ENCODE measurements at regions not wholly inside any gene's neighbourhood (a gene's known extent, or its start where the extent isn't known, plus 50 kb on each side); places are given as distances from the start of the nearest gene placed in this dataset.
"Not testable (repeated sequence)": the region's sequence is repeated elsewhere in the genome, so short reads cannot be mapped to it uniquely, and the experiment has no call there.

- no peak for DNase-seq
Measured at GRCh38 chr6:76837564-76837963, 625.7 kb downstream of the HTR1B start.

DNA sequence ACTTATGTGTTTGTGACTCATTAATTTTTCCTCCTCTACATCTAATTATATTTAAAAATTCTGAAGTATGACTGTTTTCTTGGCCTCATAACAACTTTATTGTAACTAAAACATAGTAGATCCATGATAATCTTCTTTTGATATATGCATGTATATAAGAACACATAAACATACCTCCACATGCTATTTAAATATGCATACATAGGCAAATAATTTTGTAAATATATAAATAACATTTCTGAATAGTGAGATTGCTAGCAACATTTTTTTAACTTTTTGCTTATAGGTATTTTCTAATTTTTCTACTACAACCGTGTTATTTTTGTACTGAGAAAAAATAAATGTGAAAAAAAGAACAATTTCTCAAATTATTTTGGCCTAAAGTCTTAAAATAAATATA is 627.6 kb downstream of the HTR1B start:
- DNase-seq: no peak

GRCh38 chr6:76835293-76835692 is 628.0 kb downstream of the HTR1B start:
- no peak for DNase-seq

DNA sequence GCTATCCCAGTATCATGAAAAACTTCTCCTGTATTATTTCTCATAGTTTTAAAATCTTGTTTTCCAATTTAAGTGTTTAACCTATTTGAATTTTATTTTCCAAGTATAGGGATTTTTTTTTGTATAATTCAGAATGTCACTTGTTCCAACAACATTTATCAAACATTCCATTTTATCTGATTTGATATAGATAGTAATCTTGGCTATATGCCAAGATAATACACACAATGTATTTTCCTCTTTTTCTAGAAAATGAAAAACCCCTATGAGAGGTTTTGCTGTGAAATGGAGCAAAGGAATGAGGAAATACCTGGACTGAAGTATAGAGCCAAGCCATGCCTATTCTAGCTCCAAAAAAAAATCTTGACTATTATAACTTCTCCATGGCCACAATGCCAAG is 628.9 kb downstream of the HTR1B start:
- no peak for DNase-seq

DNA sequence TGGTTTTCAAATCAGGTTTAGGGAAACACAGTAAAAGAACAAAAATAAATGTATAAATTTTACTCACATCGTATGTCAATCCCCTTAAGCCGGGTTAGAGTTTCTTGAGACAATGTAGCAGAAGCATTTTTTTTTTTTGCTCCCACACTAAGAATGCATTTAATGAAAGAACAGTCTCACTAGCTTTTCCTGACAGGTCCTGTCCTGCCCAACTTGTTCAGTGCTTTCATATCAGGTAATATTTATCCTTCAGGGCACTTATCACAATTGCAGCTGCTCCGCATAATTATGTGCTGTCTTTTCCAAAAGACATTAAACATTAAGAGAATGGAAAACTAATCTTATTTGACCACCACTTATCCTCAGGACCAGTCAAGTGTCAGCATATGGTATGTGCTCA is 632.0 kb downstream of the HTR1B start:
- no peak for DNase-seq

DNA sequence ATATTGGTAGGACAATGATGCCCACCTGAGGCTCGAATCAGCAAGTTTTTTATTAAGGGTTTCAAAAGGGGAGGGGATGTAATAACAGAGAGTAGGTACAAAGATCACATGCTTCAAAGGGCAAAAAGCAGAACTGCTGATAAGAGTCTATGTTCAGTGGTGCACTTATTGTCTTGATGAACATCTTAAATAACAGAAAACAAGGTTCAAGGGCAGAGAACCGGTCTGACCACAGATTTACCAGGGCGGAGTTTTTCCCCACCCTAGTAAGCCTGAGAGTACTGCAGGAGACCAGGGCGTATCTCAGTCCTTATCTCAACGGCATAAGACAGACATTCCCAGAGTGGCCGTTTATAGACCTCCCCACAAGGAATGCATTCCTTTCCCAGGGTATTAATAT is 639.7 kb downstream of the HTR1B start:
- DNase-seq: not testable (repeated sequence)

DNA sequence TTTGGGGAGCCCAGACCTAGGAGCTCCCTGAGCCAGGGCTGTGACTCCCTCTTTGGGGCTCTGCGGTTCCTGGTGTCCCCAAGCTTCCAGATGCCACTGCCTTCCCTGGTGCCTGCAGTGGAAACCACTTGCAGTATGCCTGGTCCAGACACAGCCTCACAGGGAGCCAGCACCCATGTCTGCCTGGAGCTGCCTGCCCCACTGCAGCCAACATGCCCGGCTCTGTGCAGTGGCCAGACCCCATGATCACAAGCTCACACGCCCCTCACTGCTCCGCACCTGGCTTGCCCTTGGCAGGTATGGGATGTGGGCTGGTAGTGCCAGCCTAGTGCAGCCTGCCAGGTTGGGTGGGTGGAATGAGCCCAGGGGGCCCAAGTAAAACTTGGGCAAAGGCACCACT is 644.8 kb downstream of the HTR1B start:
- DNase-seq: no peak

DNA sequence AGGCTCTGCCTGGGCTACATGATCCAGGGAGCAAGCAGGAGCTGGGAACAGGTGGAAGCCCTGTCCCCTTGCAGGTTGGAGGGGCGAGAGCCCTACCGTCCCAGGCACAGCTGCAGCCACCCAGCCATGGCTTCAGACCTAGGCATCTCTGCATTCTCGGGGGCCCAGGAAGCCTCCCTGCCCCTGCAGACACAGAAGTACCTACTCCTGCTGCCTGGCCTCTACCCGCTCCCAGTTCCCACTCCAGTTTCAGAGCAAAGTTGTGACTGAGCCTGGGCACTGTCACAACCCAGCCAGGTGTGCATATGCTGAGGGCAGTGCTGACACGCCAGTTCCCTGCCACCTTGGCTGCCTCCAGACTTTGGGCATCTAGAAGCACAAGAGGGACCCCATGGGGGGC is 645.9 kb downstream of the HTR1B start:
- no peak for DNase-seq

GRCh38 chr6:76814496-76815458 is 648.5 kb downstream of the HTR1B start:
- DNase-seq: no peak

DNA sequence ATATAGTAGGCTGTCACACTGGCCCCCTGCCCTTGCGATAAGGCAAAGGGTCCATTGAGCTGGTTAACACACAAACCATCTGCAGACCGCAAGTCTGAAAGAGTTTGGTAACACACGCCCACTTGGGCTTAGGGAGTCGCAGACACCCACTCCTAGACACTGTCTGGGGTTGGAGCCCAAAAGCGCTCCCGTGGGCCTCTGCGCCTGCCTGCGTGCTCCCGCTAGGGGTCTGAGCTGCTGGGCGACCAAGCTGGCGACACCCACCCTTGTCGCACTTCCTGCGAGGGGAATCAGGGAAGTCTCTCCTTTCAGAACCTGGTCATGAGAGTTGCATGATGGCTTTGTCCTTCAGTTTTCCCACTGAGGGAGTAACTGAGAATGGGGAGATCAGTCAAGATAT is 653.0 kb downstream of the HTR1B start:
- no peak for DNase-seq

DNA sequence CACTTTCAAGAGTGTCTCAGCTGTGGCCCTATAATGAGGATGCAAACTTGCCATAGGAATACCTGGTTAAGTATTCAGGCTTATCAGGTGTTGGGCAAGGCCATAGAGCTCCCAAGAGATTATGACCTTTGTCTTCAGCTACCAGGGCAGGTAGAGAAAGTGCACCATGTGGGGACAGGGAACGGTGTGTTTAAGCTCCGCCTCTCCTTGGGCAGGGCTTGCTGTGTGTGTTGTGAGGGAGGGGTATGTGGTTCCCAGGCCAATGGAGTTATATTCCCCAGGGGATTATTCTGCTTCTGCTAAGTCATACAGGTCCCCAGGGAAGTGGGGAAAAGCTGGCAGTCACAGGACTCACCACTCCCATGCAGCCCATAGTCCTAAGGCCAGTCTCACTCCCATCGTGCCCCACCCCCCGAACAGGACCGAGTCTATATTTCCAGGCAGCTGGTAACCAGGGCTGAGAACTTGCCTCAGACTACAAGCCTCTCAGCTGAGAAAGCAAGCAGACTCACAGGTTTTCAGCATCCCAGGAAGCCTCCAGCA is 660.2 kb downstream of the HTR1B start:
- no peak for DNase-seq

GRCh38 chr6:76792394-76792793 is 670.9 kb downstream of the HTR1B start:
- no peak for DNase-seq

DNA sequence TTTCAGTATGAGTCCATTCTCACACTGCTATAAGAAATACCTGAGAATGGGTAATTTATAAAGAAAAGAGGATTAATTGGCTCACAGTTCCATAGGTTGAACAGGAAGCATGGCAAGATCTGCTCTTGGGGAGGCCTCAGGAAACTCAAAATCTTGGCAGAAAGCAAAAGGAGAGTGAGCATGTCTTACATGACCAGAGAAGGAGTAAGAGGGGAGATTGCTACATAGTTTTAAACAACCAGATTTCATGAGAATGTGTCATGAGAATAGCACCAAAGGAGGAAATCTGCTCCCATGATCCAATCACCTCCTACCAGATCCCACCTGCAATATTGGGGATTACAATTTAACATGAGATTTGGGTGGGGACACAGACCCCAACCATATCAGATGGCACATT is 672.4 kb downstream of the HTR1B start:
- DNase-seq: no peak

DNA sequence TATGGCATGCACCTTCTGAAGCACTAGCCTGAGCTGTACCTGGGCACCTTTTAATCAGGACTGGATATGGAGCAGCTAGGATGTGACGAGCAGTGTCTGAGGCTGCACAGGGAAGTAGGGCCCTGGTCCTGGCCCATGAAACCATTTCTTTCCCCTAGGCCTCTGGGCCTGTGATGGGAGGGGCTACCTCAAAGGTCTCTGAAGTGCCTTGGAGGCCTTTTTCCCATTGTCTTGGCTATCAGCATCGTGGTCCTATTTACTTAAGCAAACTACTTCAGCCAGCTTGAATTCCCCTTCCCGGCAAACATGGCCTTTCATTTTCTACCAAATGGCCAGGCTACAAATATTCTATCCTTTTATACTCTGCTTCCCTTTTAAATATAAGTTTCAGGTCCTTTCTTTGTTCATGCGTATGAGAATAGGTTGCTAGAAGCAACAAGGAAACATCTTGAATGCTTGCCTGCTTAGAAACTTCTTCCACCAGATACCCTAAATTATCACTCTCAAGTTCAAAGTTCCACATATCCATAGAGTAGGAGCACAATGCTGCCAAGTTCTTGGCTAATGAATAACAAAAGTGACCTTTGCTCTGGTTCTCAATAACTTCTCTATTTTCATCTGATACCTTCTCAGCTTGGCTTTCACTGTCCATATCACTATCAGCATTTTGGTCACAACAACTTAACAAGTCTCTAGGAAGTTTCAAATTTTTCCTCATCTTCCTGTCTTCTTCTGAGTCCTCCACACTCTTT is 673.1 kb downstream of the HTR1B start:
- DNase-seq: no peak

- no peak for DNase-seq
Measured at GRCh38 chr6:76789580-76789979, 673.7 kb downstream of the HTR1B start.

GRCh38 chr6:76788155-76788554 is 675.1 kb downstream of the HTR1B start:
- no peak for DNase-seq

DNA sequence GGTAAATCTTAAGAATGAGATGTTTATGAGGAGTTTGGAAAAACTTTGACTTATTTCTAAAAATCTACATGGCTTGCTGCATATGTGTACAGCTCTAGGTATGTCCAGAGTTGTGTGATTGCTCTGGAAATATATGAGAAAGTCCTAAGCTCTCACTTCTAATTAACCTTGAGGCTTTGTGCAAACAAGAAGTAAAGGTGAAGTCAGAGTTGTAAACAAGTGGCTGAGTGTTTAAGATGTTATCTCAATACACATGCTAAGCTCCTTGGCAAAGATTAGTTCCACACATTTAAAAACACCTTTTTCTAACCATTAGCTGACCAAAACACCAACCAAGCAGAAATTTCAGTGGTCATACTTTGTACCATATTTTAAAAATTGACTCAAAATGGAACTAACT is 684.2 kb downstream of the HTR1B start:
- no peak for DNase-seq

DNA sequence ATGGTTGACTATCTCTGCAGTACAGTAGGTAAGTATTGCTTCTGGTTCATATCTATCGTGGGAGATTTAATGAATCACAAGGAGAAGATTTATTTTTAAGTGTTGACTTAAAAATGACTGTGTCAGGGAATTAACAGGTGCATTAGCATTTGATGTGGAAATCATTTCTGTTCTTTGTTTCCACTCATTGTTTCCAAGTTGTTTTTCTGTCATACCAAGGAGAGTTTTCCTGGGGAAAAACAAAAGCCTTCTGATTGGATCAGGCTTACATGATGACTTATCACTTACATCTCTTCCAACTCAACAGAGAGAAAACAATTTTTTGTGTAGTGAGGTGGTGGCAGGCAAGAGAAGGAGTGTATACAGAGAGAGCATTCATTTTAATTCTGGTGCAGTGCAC is 686.4 kb downstream of the HTR1B start:
- no peak for DNase-seq

DNA sequence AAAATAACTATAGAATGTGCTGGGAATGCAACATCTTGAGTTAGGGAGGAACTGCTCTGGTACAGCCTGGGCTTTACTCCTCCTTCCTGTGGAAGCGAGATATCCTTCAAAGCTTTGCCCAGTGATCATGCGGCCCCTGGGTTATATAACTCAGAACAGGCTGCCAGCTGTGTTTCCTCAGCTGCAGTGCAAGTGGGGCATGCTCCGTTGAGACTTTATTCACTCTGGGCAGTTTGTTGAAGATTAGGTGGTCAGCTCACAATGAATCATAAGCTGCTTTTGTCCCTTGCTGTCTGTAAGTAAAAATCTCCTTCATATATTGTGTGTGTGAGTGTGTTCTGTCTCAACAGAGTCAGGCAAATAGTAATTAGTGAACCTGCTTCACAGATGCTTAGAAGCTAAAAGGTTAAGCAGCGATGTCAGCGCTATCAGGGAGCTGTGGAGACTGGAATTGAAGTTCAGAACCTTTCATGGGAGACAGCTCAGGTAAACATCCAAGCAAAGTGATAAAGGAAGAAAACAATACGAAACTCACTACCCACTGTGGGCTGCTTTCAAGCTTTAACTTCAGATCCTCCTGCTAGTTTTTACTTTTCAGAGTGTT is 688.4 kb downstream of the HTR1B start:
- no peak for DNase-seq

GRCh38 chr6:76772951-76773350 is 690.3 kb downstream of the HTR1B start:
- DNase-seq: no peak

DNA sequence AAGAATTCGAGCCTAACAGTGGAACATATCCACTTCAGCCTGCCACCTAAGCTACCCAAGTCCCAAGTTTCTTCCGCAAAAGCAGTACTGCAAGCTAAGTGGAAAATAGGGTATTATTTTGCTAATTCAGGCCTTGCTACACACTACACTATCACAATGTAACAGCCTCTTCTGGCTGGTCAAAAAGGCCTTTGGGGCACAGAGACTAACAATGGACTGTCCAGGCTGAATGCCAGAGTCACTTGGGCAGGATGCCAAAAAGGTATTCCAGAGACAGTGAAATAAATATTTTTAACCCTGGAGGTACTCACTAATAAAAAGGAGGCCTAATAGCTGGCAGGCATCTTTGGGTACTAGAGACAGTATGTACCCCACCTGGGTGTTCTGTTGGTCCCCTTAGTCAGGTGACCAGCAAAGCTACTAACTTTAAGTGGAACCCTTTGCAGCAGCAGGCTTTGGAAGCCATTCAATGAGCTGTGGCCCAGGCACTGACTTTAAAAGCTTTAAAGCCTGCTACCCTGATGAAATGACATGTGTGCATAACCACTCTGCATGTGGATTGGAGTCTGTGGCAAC is 692.1 kb downstream of the HTR1B start:
- no peak for DNase-seq

DNA sequence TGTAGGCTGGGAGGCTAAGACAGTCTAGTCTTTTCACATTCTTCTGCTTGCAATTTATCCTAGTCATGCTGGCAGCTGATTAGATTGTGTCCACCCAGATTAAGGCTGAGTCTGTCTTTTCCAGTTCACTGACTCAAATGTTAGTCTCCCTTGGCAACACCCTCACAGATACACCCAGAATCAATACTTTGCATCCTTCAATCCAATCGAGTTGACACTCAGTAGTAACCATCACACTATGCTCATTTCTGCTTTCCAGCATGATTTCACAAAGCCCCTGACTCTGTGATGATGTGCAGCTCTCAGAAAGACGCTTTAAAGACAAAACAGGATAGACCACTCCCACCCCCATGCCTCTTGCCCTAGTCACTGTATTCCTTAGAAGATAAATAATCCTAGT is 693.0 kb downstream of the HTR1B start:
- DNase-seq: no peak

DNA sequence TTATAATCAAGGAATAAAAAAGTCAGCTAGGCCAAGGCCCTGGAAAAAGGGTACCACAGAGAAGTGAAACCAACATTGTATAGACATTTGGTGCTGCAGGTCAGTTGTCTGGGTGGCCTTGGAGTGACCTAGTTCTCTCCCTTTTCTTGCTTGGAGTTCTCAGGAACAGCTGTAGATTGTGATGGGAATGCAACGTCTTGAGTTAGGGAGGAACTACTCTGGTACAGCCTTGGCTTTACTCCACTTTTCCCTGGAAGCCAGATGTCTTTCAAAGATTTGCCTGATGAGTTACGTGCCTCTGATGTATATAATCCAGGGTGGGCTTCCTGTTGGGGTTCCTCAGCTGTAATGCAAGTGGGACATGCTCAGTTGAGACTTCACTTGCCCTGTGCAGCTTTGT is 694.7 kb downstream of the HTR1B start:
- no peak for DNase-seq
